ENCODE measurements at regions not wholly inside any gene's neighbourhood (a gene's known extent, or its start where the extent isn't known, plus 50 kb on each side); places are given as distances from the start of the nearest gene placed in this dataset.
A peak's percentile ranks its signal among the peaks of the same experiment; 100 is the strongest.

- H3K27ac ChIP-seq (ENCODE audit: insufficient read depth, low read depth, low read length) = peak overlapping the region; percentile 45
- dilution Hi-C loops (cut with MboI; ENCODE audit: extremely low pct_ligation_motif_present, low sequenced_read_pairs) = no loop called here
- H3K4me2 ChIP-seq (ENCODE audit: insufficient read depth, low read length) = no peak overlapping the region
- H3K79me2 ChIP-seq (ENCODE audit: control insufficient read depth, insufficient read depth, low read length) = no peaks in the 10 kb centered on the region
- H4K20me1 ChIP-seq (replicated peaks; ENCODE audit: control insufficient read depth, extremely low read depth, insufficient read depth, low read length) = no peaks in the 10 kb centered on the region
- H3K27me3 ChIP-seq (ENCODE audit: control insufficient read depth in 2 of 2, insufficient read depth in 2 of 2, low read length in 2 of 2) = no peaks in the 10 kb centered on the region
- TF ChIP-seq POLR2A (IDR thresholded peaks at IDR 0.05; ENCODE audit: low read depth, low read length) (no peak), MAX (IDR thresholded peaks at IDR 0.05; ENCODE audit: insufficient read depth, insufficient read length) (no peak), MYC (IDR thresholded peaks at IDR 0.05; ENCODE audit: low read depth, low read length) (no peak), CTCF (IDR thresholded peaks at IDR 0.05; ENCODE audit: extremely low read depth in 1 of 2, insufficient read depth in 1 of 2, low read depth in 1 of 2, low read length in 2 of 2) (no peak), POLR2AphosphoS5 (IDR thresholded peaks at IDR 0.05; ENCODE audit: insufficient read depth, low read depth, low read length) (no peak), JUN (IDR thresholded peaks at IDR 0.05; ENCODE audit: borderline replicate concordance, insufficient read depth, insufficient read length, low read depth) (no peak), EZH2 (IDR thresholded peaks at IDR 0.05; ENCODE audit: borderline replicate concordance, low read depth, low read length, severe bottlenecking) (no peak), GATA2 (IDR thresholded peaks at IDR 0.05; ENCODE audit: insufficient read depth, insufficient read length, low read depth, low read length) (no peak), FOS (IDR thresholded peaks at IDR 0.05; ENCODE audit: borderline replicate concordance, insufficient read depth, low read length) (no peak)
- no peaks in the 10 kb centered on the region for H3K36me3 ChIP-seq (ENCODE audit: control insufficient read depth in 2 of 2, extremely low read depth in 1 of 2, insufficient read depth in 2 of 2, low read length in 2 of 2)
- H3K9ac ChIP-seq (replicated peaks; ENCODE audit: extremely low read depth, insufficient read depth, low read length) = no peak overlapping the region
- no peaks in the 10 kb centered on the region for H3K9me3 ChIP-seq (replicated peaks; ENCODE audit: control insufficient read depth, insufficient read depth, low read length)
- no TSS peak for BruUV-seq (replicated peaks)
- peaks cover 40% of the 10 kb centered on the region for H3K4me1 ChIP-seq (ENCODE audit: control insufficient read depth, extremely low read depth, insufficient read depth, low read length)
- H3K4me3 ChIP-seq (replicated peaks in 1 of 3; ENCODE audit: insufficient read depth in 1 of 3, low read depth in 1 of 3, low read length in 3 of 3) = no peak overlapping the region
- FAIRE-seq (no peak), DNase-seq (ENCODE audit: low read depth, low spot score) (peak; percentile 36)
- CTCF ChIA-PET = interaction anchor here (0.9 kb wide), 1 partner anchor 31 kb away, joined by 3 read pairs; no protein-coding TSS in a partner anchor
- intact Hi-C loops (cut with micrococcal nuclease) = no loop called here
- no peaks in the 10 kb centered on the region for H3K9me1 ChIP-seq (replicated peaks; ENCODE audit: control insufficient read depth, extremely low read depth, insufficient read depth, low read length)
- peak overlapping the region; percentile 47 for H2AFZ ChIP-seq (ENCODE audit: low read depth, low read length)
- POLR2A ChIA-PET = no interaction called here
Observed at GRCh38 chr6:134520181-134521115, 202.5 kb upstream of the SGK1 start.

Measured in endothelial cell of umbilical vein (primary cell).